ENCODE measurements at regions not wholly inside any gene's neighbourhood (a gene's known extent, or its start where the extent isn't known, plus 50 kb on each side); places are given as distances from the start of the nearest gene placed in this dataset.

GRCh38 chr7:47690902-47691558 lies 109.1 kb upstream of the TNS3 start:
- no peak for ATAC-seq
- no peak overlapping the region for H3K4me3 ChIP-seq
- no peak for TF ChIP-seq CTCF (IDR thresholded peaks at IDR 0.05)
- intact Hi-C loops (cut with DNase I): no loop called here
- 31 to 55% (median 42%) methylated on average over 3 of the region's 3 CpGs for WGBS, 3 donors
- no peaks in the 10 kb centered on the region for H3K27me3 ChIP-seq (ENCODE audit: insufficient read depth in 3 of 3, low read length in 2 of 3)
- DNase-seq: no peak
- no peaks in the 10 kb centered on the region for H3K36me3 ChIP-seq (ENCODE audit: insufficient read depth in 1 of 2, low read depth in 1 of 2)
- no peak overlapping the region for H3K27ac ChIP-seq
- no peaks in the 10 kb centered on the region for H3K9me3 ChIP-seq
- H3K4me1 ChIP-seq: no peaks in the 10 kb centered on the region

- Histone ChIP-seq H3K36me3 (ENCODE audit: insufficient read depth in 1 of 2, low read depth in 1 of 2) (no peaks in the 10 kb centered on the region), H3K27me3 (ENCODE audit: insufficient read depth in 3 of 3, low read length in 2 of 3) (no peaks in the 10 kb centered on the region), H3K4me3 (no peak overlapping the region), H3K9me3 (no peaks in the 10 kb centered on the region), H3K4me1 (no peaks in the 10 kb centered on the region), H3K27ac (no peak overlapping the region)
- TF ChIP-seq CTCF (IDR thresholded peaks at IDR 0.05): no peak
- ATAC-seq (no peak), DNase-seq (no peak)
- intact Hi-C loops (cut with DNase I): no loop called here
- WGBS, 3 donors: 37 to 65% (median 48%) methylated on average over 4 of the region's 4 CpGs
Observed at GRCh38 chr7:47689558-47689957, 107.6 kb upstream of the TNS3 start.

DNA sequence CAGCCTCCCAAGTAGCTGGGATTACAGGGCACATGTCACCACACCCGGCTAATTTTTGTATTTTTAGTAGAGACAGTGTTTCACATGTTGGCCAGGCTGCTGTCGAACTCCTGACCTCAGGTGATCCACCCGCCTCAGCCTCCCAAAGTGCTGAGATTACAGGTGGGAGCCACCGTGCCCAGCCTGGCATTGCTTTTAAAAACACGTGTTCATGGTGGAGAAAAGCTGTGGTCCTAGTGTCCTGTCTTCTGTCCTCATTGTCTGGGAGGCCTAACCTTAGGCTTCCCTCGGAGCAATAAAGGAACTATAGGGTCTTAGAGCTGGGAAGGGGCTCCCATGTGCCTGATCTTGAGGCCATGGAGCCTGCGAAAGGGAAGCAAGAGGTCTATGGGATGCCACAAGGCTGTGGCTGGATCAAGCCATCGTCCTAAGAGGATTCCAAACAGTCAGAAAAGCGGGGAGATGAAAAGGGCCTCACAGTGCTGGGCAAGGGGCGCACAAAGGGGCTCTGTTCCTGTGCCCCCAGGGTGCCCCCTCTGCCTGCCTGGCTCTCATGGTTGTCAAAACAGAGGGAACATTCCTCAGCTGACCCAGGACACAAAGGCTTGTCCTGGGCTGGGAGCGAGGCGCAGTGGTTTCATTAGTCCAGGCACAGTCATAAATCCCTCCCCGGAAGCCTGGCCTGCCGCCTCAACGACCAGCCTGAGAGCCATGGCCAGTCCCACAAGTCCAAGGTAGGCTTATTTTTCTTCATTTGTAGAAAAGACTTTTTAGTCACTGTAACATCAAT lies 106.6 kb upstream of the TNS3 start:
- DNase-seq (no peak), ATAC-seq (no peak)
- no peak overlapping the region for H3K4me3 ChIP-seq
- no peaks in the 10 kb centered on the region for H3K9me3 ChIP-seq
- TF ChIP-seq CTCF (IDR thresholded peaks at IDR 0.05): no peak
- intact Hi-C loops (cut with DNase I): no loop called here
- H3K4me1 ChIP-seq: no peaks in the 10 kb centered on the region
- no peaks in the 10 kb centered on the region for H3K27me3 ChIP-seq (ENCODE audit: insufficient read depth in 3 of 3, low read length in 2 of 3)
- 76 to 84% (median 81%) methylated on average over 15 of the region's 15 CpGs for WGBS, 3 donors
- no peaks in the 10 kb centered on the region for H3K36me3 ChIP-seq (ENCODE audit: insufficient read depth in 1 of 2, low read depth in 1 of 2)
- no peak overlapping the region for H3K27ac ChIP-seq

DNA sequence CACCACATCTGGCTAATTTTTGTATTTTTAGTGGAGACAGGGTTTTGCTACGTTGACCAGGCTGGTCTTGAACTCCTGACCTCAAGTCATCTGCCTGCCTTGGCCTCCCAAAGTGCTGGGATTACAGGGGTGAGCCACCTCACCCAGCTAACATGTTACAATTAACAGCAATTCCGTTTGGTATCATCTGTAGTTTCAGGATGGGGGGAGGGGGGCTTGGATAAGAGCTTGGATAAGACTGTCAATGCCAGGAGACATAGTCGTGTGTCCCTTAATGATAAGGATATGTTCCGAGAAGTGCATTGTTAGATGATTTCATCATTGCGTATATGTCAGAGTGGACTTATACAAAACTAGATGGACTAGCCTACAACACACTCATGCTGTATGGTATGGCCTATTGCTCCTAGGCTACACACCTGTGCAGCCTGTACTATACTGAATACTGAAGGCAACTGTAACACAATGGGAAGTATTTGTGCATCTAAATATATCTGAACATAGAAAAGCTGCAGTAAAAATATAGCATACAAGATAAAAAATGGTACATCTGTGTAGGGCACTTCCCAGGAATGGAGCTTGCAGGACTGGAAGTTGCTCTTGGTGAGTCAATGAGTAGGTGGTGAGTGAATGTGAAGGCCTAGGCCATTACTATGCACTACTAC lies 103.9 kb upstream of the TNS3 start:
- intact Hi-C loops (cut with DNase I): no loop called here
- no peak overlapping the region for H3K4me3 ChIP-seq
- no peaks in the 10 kb centered on the region for H3K4me1 ChIP-seq
- no peaks in the 10 kb centered on the region for H3K9me3 ChIP-seq
- H3K27me3 ChIP-seq (ENCODE audit: insufficient read depth in 3 of 3, low read length in 2 of 3): no peaks in the 10 kb centered on the region
- H3K36me3 ChIP-seq (ENCODE audit: insufficient read depth in 1 of 2, low read depth in 1 of 2): no peaks in the 10 kb centered on the region
- DNase-seq (no peak), ATAC-seq (no peak)
- no peak for TF ChIP-seq CTCF (IDR thresholded peaks at IDR 0.05)
- 93 to 95% (median 94%) methylated on average over 5 of the region's 5 CpGs for WGBS, 3 donors
- H3K27ac ChIP-seq: no peak overlapping the region

Data from psoas muscle (tissue), 7 donors.